ENCODE measurements at regions not wholly inside any gene's neighbourhood (a gene's known extent, or its start where the extent isn't known, plus 50 kb on each side); places are given as distances from the start of the nearest gene placed in this dataset.

- DNase-seq (ENCODE audit: low spot score) = no peak
Observed at GRCh38 chr14:85079842-85080730, 449.9 kb upstream of the FLRT2 start.

- DNase-seq (ENCODE audit: low spot score) = no peak
Observed at GRCh38 chr14:85084344-85084743, 445.6 kb upstream of the FLRT2 start.

- no peak for DNase-seq (ENCODE audit: low spot score)
Observed at GRCh38 chr14:85085981-85086380, 444.0 kb upstream of the FLRT2 start.

GRCh38 chr14:85087201-85087600 is 442.7 kb upstream of the FLRT2 start:
- DNase-seq (ENCODE audit: low spot score) = no peak

GRCh38 chr14:85088192-85088591 is 441.8 kb upstream of the FLRT2 start:
- no peak for DNase-seq (ENCODE audit: low spot score)

GRCh38 chr14:85090681-85091080 is 439.3 kb upstream of the FLRT2 start:
- DNase-seq (ENCODE audit: low spot score) = no peak

GRCh38 chr14:85093631-85094330 is 436.2 kb upstream of the FLRT2 start:
- no peak for DNase-seq (ENCODE audit: low spot score)

- DNase-seq (ENCODE audit: low spot score) = no peak
Observed at GRCh38 chr14:85102591-85102990, 427.4 kb upstream of the FLRT2 start.

GRCh38 chr14:85106506-85106905 is 423.4 kb upstream of the FLRT2 start:
- no peak for DNase-seq (ENCODE audit: low spot score)

GRCh38 chr14:85112762-85113161 is 417.2 kb upstream of the FLRT2 start:
- no peak for DNase-seq (ENCODE audit: low spot score)

GRCh38 chr14:85115921-85116320 is 414.0 kb upstream of the FLRT2 start:
- no peak for DNase-seq (ENCODE audit: low spot score)

- DNase-seq (ENCODE audit: low spot score) = no peak
Observed at GRCh38 chr14:85118274-85118673, 411.7 kb upstream of the FLRT2 start.

GRCh38 chr14:85122690-85123089 is 407.3 kb upstream of the FLRT2 start:
- no peak for DNase-seq (ENCODE audit: low spot score)

GRCh38 chr14:85123755-85124154 is 406.2 kb upstream of the FLRT2 start:
- DNase-seq (ENCODE audit: low spot score) = no peak

- DNase-seq (ENCODE audit: low spot score) = no peak
Observed at GRCh38 chr14:85124631-85125290, 405.2 kb upstream of the FLRT2 start.

GRCh38 chr14:85125291-85125670 is 404.7 kb upstream of the FLRT2 start:
- DNase-seq (ENCODE audit: low spot score) = no peak

GRCh38 chr14:85129921-85130320 is 400.0 kb upstream of the FLRT2 start:
- no peak for DNase-seq (ENCODE audit: low spot score)

GRCh38 chr14:85131226-85131922 is 398.6 kb upstream of the FLRT2 start:
- DNase-seq (ENCODE audit: low spot score) = no peak

- DNase-seq (ENCODE audit: low spot score) = no peak
Observed at GRCh38 chr14:85142982-85143381, 387.0 kb upstream of the FLRT2 start.

GRCh38 chr14:85146779-85147178 is 383.2 kb upstream of the FLRT2 start:
- no peak for DNase-seq (ENCODE audit: low spot score)

- DNase-seq (ENCODE audit: low spot score) = no peak
Observed at GRCh38 chr14:85150166-85150565, 379.8 kb upstream of the FLRT2 start.

- no peak for DNase-seq (ENCODE audit: low spot score)
Observed at GRCh38 chr14:85154714-85155113, 375.2 kb upstream of the FLRT2 start.
